HEK293T (cell line): ENCODE measurements at regions not wholly inside any gene's neighbourhood (a gene's known extent, or its start where the extent isn't known, plus 50 kb on each side); places are given as distances from the start of the nearest gene placed in this dataset.

Experiments used
- CTCF ChIA-PET: fragments of 350-600 bp; formaldehyde crosslinking; extraction: SDS; loops from one replicate; lab custom pipeline; 2021; ENCODE audit warnings: antibody characterized with exemption, inconsistent platforms; lab: Yijun Ruan, JAX
- POLR2A ChIA-PET: fragments of 350-600 bp; formaldehyde crosslinking; extraction: SDS; loops from one replicate; lab custom pipeline; 2020; ENCODE audit warnings: antibody characterized with exemption, inconsistent platforms; lab: Yijun Ruan, JAX
- DNase-seq: peaks from one replicate; pipeline ENCODE4 v3.0.0; 2012; ENCODE audit warnings: mixed read lengths; ENCODE audit errors: extremely low spot score
- ARNT ChIP-seq: fragments of 450-650 bp; IDR thresholded peaks from 2 replicates; pipeline ENCODE4 v1.6.1; 2017; ENCODE audit warnings: mild to moderate bottlenecking
- BHLHE40 ChIP-seq: fragments of 450-650 bp; IDR thresholded peaks from 2 replicates; pipeline ENCODE4 v1.6.1; 2016; ENCODE audit warnings: mild to moderate bottlenecking, moderate library complexity, borderline replicate concordance
- CTBP1 ChIP-seq: fragments of 450-650 bp; IDR thresholded peaks from 2 replicates; pipeline ENCODE4 v1.6.1; 2016; ENCODE audit warnings: borderline replicate concordance
- ELF4 ChIP-seq: fragments of 450-650 bp; IDR thresholded peaks from 2 replicates; pipeline ENCODE4 v1.6.1; 2017; ENCODE audit warnings: antibody characterized with exemption
- FOXA1 ChIP-seq: fragments of 450-650 bp; IDR thresholded peaks from 2 replicates; pipeline ENCODE4 v1.6.1; 2016; ENCODE audit warnings: mild to moderate bottlenecking
- FOXK2 ChIP-seq: fragments of 450-650 bp; IDR thresholded peaks from 2 replicates; pipeline ENCODE4 v1.6.1; 2016; ENCODE audit warnings: mild to moderate bottlenecking
- FOXM1 ChIP-seq: fragments of 450-650 bp; IDR thresholded peaks from 2 replicates; pipeline ENCODE4 v1.6.1; 2017; ENCODE audit warnings: mild to moderate bottlenecking, borderline replicate concordance
- HDGF ChIP-seq: fragments of 450-650 bp; IDR thresholded peaks from 2 replicates; pipeline ENCODE4 v1.6.1; 2017; ENCODE audit warnings: antibody characterized with exemption, borderline replicate concordance
- L3MBTL2 ChIP-seq: fragments of 450-650 bp; conservative IDR thresholded peaks from 2 replicates; pipeline ENCODE4 v1.6.1; 2016; ENCODE audit warnings: mild to moderate bottlenecking
- NFRKB ChIP-seq: fragments of 450-650 bp; IDR thresholded peaks from 2 replicates; pipeline ENCODE4 v1.6.1; 2016; ENCODE audit warnings: mild to moderate bottlenecking, moderate library complexity
- PKNOX1 ChIP-seq: fragments of 450-650 bp; IDR thresholded peaks from 2 replicates; pipeline ENCODE4 v1.6.1; 2016
- SP1 ChIP-seq: fragments of 450-650 bp; IDR thresholded peaks from 2 replicates; pipeline ENCODE4 v1.6.1; 2017
- SUZ12 ChIP-seq: fragments of 450-650 bp; IDR thresholded peaks from 2 replicates; pipeline ENCODE4 v1.6.1; 2016; ENCODE audit warnings: mild to moderate bottlenecking
- TARDBP ChIP-seq: fragments of 450-650 bp; IDR thresholded peaks from 2 replicates; pipeline ENCODE4 v1.6.1; 2016
- ZNF384 ChIP-seq: fragments of 450-650 bp; IDR thresholded peaks from 2 replicates; pipeline ENCODE4 v1.6.1; 2016

- ChIA-PET CTCF (interaction anchor here (0.6 kb wide), 1 partner anchor 9 kb away, joined by 3 read pairs; no protein-coding TSS in a partner anchor), POLR2A (no interaction called here)
- TF ChIP-seq HDGF: no peak
- no peak for TF ChIP-seq NFRKB
- TF ChIP-seq PKNOX1: 0 out of 2 replicates have a peak, but pooled peaks have one; percentile 14
- no peak for TF ChIP-seq FOXA1
- TF ChIP-seq SUZ12: no peak
- DNase-seq: no peak
Observed at GRCh38 chr20:52921340-52921739, 50.8 kb upstream of the TSHZ2 start.

GRCh38 chr20:52918311-52918710 is 53.8 kb upstream of the TSHZ2 start:
- ChIA-PET CTCF (interaction anchor here (0.6 kb wide), 1 partner anchor 59 kb away, joined by 3 read pairs; no protein-coding TSS in a partner anchor), POLR2A (no interaction called here)
- no peak for TF ChIP-seq SUZ12
- TF ChIP-seq SP1: no peak
- TF ChIP-seq FOXM1: no peak
- TF ChIP-seq ZNF384: no peak
- TF ChIP-seq FOXK2: no peak
- no peak for TF ChIP-seq CTBP1
- TF ChIP-seq HDGF: no peak
- no peak for DNase-seq

GRCh38 chr20:52915564-52915963 is 56.6 kb upstream of the TSHZ2 start:
- ChIA-PET POLR2A (no interaction called here), CTCF (no interaction called here)
- no peak for TF ChIP-seq FOXM1
- TF ChIP-seq HDGF: no peak
- TF ChIP-seq TARDBP: no peak
- no peak for DNase-seq

GRCh38 chr20:52914870-52915269 is 57.3 kb upstream of the TSHZ2 start:
- CTCF ChIA-PET: no interaction called here
- TF ChIP-seq HDGF (no peak), NFRKB (no peak), ARNT (no peak), ZNF384 (no peak), L3MBTL2 (no peak), BHLHE40 (no peak), TARDBP (no peak), FOXA1 (no peak), PKNOX1 (no peak), SP1 (no peak), FOXK2 (no peak), ELF4 (no peak), FOXM1 (no peak), SUZ12 (no peak)
- DNase-seq: no peak
- POLR2A ChIA-PET: no interaction called here

- ChIA-PET POLR2A (no interaction called here), CTCF (interaction anchor here (0.6 kb wide), 1 partner anchor 12 kb away, joined by 3 read pairs; no protein-coding TSS in a partner anchor)
- no peak for DNase-seq
- TF ChIP-seq FOXK2: no peak
- no peak for TF ChIP-seq L3MBTL2
- no peak for TF ChIP-seq ARNT
- TF ChIP-seq BHLHE40: no peak
- no peak for TF ChIP-seq NFRKB
- no peak for TF ChIP-seq SUZ12
- TF ChIP-seq CTBP1: no peak
- TF ChIP-seq FOXM1: no peak
- TF ChIP-seq FOXA1: no peak
- no peak for TF ChIP-seq ELF4
Observed at GRCh38 chr20:52913650-52914387, 58.3 kb upstream of the TSHZ2 start.

- CTCF ChIA-PET: no interaction called here
- DNase-seq: no peak
- POLR2A ChIA-PET: no interaction called here
- TF ChIP-seq CTBP1 (no peak), FOXA1 (no peak), ZNF384 (no peak), ARNT (no peak), FOXM1 (no peak), HDGF (no peak)
Observed at GRCh38 chr20:52905241-52905994, 66.7 kb upstream of the TSHZ2 start.

- ChIA-PET CTCF (interaction anchor here (0.6 kb wide), 1 partner anchor 8 kb away, joined by 3 read pairs; no protein-coding TSS in a partner anchor), POLR2A (no interaction called here)
- DNase-seq: no peak
- TF ChIP-seq SUZ12 (no peak), HDGF (no peak), SP1 (no peak)
Observed at GRCh38 chr20:52904837-52905236, 67.3 kb upstream of the TSHZ2 start.
